Thoracic aorta (tissue), 2 donors: ENCODE measurements at regions not wholly inside any gene's neighbourhood (a gene's known extent, or its start where the extent isn't known, plus 50 kb on each side); places are given as distances from the start of the nearest gene placed in this dataset.

Source experiments
- ATAC-seq: fragments of 150-250 bp; one replicate; pipeline ENCODE4 v1.8.0; 2017; ENCODE audit warnings: low read depth; ENCODE audit not compliant: insufficient number of reproducible peaks, low FRiP score
- DNase-seq: peaks from one replicate; pipeline ENCODE4 v3.0.0-alpha.2; 2020; ENCODE audit warnings: low spot score
- H3K27ac ChIP-seq, 2 donors: fragments of 200-600 bp; sonication (generic); 1 replicate in 1 of 2; 2 replicates in 1 of 2; pipeline ENCODE4 v1.5.1; 2016; ENCODE audit warnings: mild to moderate bottlenecking in 2 of 2, moderate library complexity in 2 of 2
- H3K27me3 ChIP-seq: fragments of 200-600 bp; sonication (generic); replicated peaks from 2 replicates; pipeline ENCODE4 v1.6.0; 2016; ENCODE audit warnings: mild to moderate bottlenecking; ENCODE audit not compliant: insufficient read depth
- H3K36me3 ChIP-seq: fragments of 200-600 bp; sonication (generic); one replicate; pipeline ENCODE4 v1.5.1; 2016
- H3K4me1 ChIP-seq, 2 donors: fragments of 200-600 bp; sonication (generic); 1 replicate in 1 of 2; 2 replicates in 1 of 2; pipeline versions ENCODE4 v1.5.1 to v1.6.0; 2016; ENCODE audit warnings: low read depth in 2 of 2, mild to moderate bottlenecking in 1 of 2; ENCODE audit not compliant: control insufficient read depth in 1 of 2
- H3K4me3 ChIP-seq: fragments of 200-600 bp; sonication (generic); 2 replicates; pipeline ENCODE4 v1.5.1; 2016; ENCODE audit warnings: mild to moderate bottlenecking
- H3K9me3 ChIP-seq: fragments of 200-600 bp; sonication (generic); 2 replicates; pipeline ENCODE4 v1.5.1; 2016
- TF ChIP-seq, protein P1 (sequence below): fragments of 200-600 bp; sonication (generic); IDR thresholded peaks from one replicate; pipeline ENCODE4 v1.5.1; 2019; ENCODE audit warnings: antibody characterized with exemption

DNA sequence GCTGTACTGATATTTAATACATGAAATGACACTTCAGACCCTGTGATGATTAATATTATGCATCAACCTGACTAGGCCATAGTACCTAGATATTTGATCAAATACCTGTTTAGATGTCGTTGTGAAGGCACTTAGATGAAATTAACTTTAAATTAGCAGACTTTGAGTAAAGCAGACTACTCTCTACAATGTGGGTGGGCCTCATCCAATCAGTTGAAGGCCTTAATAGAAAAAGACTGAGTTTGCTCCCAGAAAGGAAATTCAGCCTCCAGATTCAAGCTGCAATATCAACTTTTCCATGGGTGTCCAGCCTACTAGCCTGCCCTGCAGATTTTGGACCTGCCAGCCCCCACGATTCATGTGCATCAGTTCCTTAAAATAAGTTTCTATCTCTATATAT, 68.6 kb upstream of the TMEM168 start:
- H3K4me1 ChIP-seq: no peaks in the 10 kb centered on the region
- H3K9me3 ChIP-seq: no peaks in the 10 kb centered on the region
- ATAC-seq (no peak), DNase-seq (no peak)
- no peak overlapping the region for H3K27ac ChIP-seq
- H3K27me3 ChIP-seq: no peaks in the 10 kb centered on the region
- H3K4me3 ChIP-seq: no peak overlapping the region
- TF ChIP-seq, protein P1, sequence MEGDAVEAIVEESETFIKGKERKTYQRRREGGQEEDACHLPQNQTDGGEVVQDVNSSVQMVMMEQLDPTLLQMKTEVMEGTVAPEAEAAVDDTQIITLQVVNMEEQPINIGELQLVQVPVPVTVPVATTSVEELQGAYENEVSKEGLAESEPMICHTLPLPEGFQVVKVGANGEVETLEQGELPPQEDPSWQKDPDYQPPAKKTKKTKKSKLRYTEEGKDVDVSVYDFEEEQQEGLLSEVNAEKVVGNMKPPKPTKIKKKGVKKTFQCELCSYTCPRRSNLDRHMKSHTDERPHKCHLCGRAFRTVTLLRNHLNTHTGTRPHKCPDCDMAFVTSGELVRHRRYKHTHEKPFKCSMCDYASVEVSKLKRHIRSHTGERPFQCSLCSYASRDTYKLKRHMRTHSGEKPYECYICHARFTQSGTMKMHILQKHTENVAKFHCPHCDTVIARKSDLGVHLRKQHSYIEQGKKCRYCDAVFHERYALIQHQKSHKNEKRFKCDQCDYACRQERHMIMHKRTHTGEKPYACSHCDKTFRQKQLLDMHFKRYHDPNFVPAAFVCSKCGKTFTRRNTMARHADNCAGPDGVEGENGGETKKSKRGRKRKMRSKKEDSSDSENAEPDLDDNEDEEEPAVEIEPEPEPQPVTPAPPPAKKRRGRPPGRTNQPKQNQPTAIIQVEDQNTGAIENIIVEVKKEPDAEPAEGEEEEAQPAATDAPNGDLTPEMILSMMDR: no peak
- H3K36me3 ChIP-seq: no peaks in the 10 kb centered on the region

DNA sequence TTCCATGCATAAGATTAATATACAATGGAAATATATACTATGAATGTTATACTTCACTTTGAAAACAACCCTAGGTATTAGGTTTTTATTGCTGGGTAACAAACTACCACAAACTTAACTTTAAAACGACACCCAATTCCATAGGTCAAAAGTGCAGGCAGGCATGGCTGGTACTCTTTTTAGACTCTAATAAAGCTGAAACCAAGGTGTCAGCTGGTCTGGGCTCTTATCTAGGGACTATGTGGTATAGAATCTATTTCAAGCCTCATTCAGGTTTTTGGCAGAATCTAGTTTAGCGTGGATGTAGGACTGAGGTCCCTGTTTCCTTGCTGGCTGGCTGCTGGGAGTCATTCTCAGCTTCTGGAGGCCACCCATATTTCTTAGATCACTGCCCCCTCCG, 65.0 kb upstream of the TMEM168 start:
- TF ChIP-seq, protein P1: no peak
- Histone ChIP-seq H3K27me3 (no peaks in the 10 kb centered on the region), H3K36me3 (no peaks in the 10 kb centered on the region), H3K27ac (no peak overlapping the region), H3K9me3 (no peaks in the 10 kb centered on the region), H3K4me3 (no peak overlapping the region), H3K4me1 (no peaks in the 10 kb centered on the region)
- ATAC-seq (no peak), DNase-seq (no peak)

DNA sequence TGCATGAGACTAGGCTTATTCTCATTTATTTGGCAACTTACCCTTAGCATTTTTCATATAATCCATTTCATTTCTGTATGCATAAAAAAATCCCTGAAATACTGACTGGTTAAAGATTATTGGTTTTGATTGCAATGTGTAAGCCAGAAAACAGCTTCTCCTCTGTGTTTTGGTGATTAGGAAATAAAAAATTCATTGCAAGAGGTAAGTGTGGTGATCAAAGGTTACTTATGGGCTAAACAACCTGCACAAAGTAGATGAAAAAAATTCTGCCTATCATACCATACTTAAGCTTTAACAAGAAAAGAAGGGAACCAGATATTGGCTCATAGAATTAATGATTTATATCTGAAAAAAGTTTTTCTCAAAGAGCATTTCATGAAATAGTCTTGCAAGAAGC, 64.0 kb upstream of the TMEM168 start:
- Histone ChIP-seq H3K27ac (no peak overlapping the region), H3K4me1 (no peaks in the 10 kb centered on the region), H3K36me3 (no peaks in the 10 kb centered on the region), H3K27me3 (no peaks in the 10 kb centered on the region), H3K9me3 (no peaks in the 10 kb centered on the region), H3K4me3 (no peak overlapping the region)
- no peak for ATAC-seq
- TF ChIP-seq, protein P1: no peak
- no peak for DNase-seq

DNA sequence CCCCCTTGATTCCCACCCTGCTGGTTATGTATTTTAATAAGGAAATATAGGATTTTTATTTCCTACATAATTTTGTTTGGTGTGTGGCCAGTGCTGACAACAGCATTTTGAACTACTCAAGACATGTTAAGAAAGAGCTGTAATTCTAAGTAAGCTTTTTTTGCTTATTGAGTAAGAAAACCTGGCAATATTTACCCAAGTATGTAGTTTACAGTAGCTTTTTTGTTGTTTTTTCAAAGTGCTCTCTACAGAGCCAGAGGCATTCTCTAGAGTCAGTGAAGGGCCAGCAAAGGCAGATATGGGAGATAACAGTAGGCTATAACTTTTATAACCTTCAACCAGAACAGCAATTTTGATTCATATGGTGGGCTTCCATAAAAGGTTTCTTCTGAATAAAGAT, 63.2 kb upstream of the TMEM168 start:
- TF ChIP-seq, protein P1: no peak
- Histone ChIP-seq H3K27ac (no peak overlapping the region), H3K4me1 (no peaks in the 10 kb centered on the region), H3K36me3 (no peaks in the 10 kb centered on the region), H3K9me3 (no peaks in the 10 kb centered on the region), H3K4me3 (no peak overlapping the region), H3K27me3 (no peaks in the 10 kb centered on the region)
- DNase-seq (no peak), ATAC-seq (no peak)

DNA sequence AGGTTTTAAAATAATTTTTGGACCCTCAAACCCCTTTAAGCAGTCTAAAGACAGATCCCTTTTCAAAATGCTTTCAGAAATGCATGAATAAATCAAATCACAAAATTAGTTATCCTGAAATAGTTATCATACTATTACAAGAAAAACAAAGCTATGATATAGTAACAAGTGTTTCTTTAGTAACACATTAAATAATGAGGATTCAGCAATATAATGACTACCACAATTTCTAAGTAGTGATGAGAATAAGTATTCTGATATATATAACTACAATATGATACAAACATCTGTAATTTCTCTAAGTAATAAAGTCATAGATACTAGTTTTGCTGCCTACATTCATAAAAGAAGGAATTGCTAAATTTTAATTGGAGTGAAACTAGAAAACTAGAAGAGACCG, 53.0 kb upstream of the TMEM168 start:
- Histone ChIP-seq H3K27ac (no peak overlapping the region), H3K36me3 (no peaks in the 10 kb centered on the region), H3K4me3 (no peak overlapping the region), H3K27me3 (no peaks in the 10 kb centered on the region), H3K9me3 (no peaks in the 10 kb centered on the region), H3K4me1 (no peaks in the 10 kb centered on the region)
- DNase-seq (no peak), ATAC-seq (no peak)
- TF ChIP-seq, protein P1: no peak
